Neural cell (in vitro differentiated cells): ENCODE measurements at regions not wholly inside any gene's neighbourhood (a gene's known extent, or its start where the extent isn't known, plus 50 kb on each side); places are given as distances from the start of the nearest gene placed in this dataset.

ENCODE experiments used
- CTCF ChIP-seq: fragments of 450-650 bp; IDR thresholded peaks from 2 replicates; pipeline ENCODE4 v1.5.1; 2014; ENCODE audit warnings: antibody characterized with exemption, mild to moderate bottlenecking, moderate library complexity; ENCODE audit not compliant: poor library complexity, severe bottlenecking
- EP300 ChIP-seq: fragments of 450-650 bp; conservative IDR thresholded peaks from 2 replicates; pipeline ENCODE4 v1.6.1; 2014; ENCODE audit warnings: antibody characterized with exemption, mild to moderate bottlenecking, moderate library complexity; ENCODE audit not compliant: poor library complexity, severe bottlenecking
- EZH2 ChIP-seq: fragments of 200-600, 300-800 bp; shearing (Covaris generic), sonication (generic); IDR thresholded peaks from 2 replicates; pipeline ENCODE4 v1.6.1; 2014; ENCODE audit warnings: antibody characterized with exemption, low read length, borderline replicate concordance, mild to moderate bottlenecking; ENCODE audit not compliant: insufficient read depth, poor library complexity, severe bottlenecking
- MXI1 ChIP-seq: fragments of 450-650 bp; conservative IDR thresholded peaks from 2 replicates; pipeline ENCODE4 v1.6.1; 2014; ENCODE audit warnings: antibody characterized with exemption, mild to moderate bottlenecking; ENCODE audit not compliant: poor library complexity, severe bottlenecking
- POLR2AphosphoS5 ChIP-seq: IDR thresholded peaks from 2 replicates; pipeline ENCODE4 v1.6.1; 2012
- RAD21 ChIP-seq: fragments of 450-650 bp; conservative IDR thresholded peaks from 2 replicates; pipeline ENCODE4 v1.6.1; 2014; ENCODE audit warnings: antibody characterized with exemption, mild to moderate bottlenecking, moderate library complexity
- SMC3 ChIP-seq: fragments of 450-650 bp; conservative IDR thresholded peaks from 2 replicates; pipeline ENCODE4 v1.6.1; 2014; ENCODE audit warnings: antibody characterized with exemption, mild to moderate bottlenecking, moderate library complexity; ENCODE audit not compliant: poor library complexity
- TAF1 ChIP-seq: IDR thresholded peaks from 2 replicates; pipeline ENCODE4 v1.6.1; 2012; ENCODE audit warnings: low read depth
- TF ChIP-seq, protein P1 (sequence below): IDR thresholded peaks from 2 replicates; pipeline ENCODE4 v1.6.1; 2012; ENCODE audit warnings: borderline replicate concordance

- TF ChIP-seq MXI1 (no peak), EZH2 (no peak), TAF1 (no peak), POLR2AphosphoS5 (no peak), CTCF (no peak), RAD21 (no peak), SMC3 (no peak), EP300 (no peak)
- TF ChIP-seq, protein P1, sequence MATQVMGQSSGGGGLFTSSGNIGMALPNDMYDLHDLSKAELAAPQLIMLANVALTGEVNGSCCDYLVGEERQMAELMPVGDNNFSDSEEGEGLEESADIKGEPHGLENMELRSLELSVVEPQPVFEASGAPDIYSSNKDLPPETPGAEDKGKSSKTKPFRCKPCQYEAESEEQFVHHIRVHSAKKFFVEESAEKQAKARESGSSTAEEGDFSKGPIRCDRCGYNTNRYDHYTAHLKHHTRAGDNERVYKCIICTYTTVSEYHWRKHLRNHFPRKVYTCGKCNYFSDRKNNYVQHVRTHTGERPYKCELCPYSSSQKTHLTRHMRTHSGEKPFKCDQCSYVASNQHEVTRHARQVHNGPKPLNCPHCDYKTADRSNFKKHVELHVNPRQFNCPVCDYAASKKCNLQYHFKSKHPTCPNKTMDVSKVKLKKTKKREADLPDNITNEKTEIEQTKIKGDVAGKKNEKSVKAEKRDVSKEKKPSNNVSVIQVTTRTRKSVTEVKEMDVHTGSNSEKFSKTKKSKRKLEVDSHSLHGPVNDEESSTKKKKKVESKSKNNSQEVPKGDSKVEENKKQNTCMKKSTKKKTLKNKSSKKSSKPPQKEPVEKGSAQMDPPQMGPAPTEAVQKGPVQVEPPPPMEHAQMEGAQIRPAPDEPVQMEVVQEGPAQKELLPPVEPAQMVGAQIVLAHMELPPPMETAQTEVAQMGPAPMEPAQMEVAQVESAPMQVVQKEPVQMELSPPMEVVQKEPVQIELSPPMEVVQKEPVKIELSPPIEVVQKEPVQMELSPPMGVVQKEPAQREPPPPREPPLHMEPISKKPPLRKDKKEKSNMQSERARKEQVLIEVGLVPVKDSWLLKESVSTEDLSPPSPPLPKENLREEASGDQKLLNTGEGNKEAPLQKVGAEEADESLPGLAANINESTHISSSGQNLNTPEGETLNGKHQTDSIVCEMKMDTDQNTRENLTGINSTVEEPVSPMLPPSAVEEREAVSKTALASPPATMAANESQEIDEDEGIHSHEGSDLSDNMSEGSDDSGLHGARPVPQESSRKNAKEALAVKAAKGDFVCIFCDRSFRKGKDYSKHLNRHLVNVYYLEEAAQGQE = no peak
Measured at GRCh38 chr15:67979281-67979680, 74.8 kb upstream of the PIAS1 start.
